Middle frontal gyrus (tissue), 1 donor: ENCODE measurements at regions not wholly inside any gene's neighbourhood (a gene's known extent, or its start where the extent isn't known, plus 50 kb on each side); places are given as distances from the start of the nearest gene placed in this dataset.
"Not testable (repeated sequence)": the region's sequence is repeated elsewhere in the genome, so short reads cannot be mapped to it uniquely, and the experiment has no call there.

Experiments
- DNase-seq: peaks from one replicate; pipeline ENCODE4 v3.0.0-alpha.2; 2015; ENCODE audit warnings: low spot score; ENCODE audit errors: extremely low spot score

GRCh38 chr4:167930166-167930565 is 162.2 kb upstream of the ANXA10 start:
- DNase-seq, result no peak

DNA sequence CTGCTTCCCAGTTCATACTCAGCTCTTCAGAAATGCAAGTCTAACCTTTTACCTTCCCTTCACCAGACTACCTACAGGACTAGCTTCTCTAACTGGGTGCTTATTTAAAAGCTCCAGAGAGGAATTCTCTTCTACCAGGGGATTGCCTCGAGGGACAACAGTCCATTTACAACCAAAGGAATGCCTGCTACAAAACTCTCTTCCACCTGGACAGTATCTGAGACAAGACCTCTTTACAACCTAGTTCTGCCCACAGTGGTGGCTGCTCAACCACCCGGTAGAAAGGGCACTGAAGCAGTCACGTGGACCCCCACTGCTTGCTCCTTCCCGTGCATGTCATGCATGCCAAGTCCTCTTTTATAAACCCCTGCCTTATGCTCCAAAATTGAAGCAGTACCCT is 158.1 kb upstream of the ANXA10 start:
- DNase-seq, result no peak

GRCh38 chr4:167939863-167940616 is 152.3 kb upstream of the ANXA10 start:
- no peak for DNase-seq

DNA sequence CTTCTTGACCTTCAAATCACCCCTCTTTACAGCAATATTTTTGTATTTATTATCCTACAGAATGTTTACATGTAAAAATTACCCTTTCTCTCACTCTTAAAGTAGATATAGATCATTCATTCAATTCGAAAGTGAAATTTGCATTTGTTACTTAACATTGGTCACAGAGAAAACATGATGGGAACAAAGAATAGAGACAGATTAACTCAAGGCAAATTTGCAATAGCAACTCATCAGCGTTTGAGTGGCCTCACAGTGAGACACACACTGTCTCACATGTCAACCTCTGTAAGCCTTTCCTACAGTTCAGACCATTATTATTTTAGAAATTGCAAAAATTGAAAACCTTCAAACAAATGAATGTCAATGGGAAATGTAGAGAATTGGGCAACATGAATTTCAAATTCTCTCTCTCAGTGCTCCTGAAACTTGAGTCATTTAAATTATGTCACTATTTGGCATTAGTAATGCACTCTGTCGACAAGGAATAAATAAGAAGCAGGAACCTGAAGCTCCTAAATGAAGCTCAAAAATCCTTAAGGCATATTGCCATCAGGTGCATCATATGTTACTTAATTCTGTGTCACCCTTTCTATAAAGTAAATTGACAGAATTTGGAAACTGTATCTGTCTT is 148.3 kb upstream of the ANXA10 start:
- DNase-seq, result no peak

- no peak for DNase-seq
Measured at GRCh38 chr4:167944721-167945120, 147.6 kb upstream of the ANXA10 start.

GRCh38 chr4:167955006-167955405 is 137.3 kb upstream of the ANXA10 start:
- DNase-seq, result no peak

DNA sequence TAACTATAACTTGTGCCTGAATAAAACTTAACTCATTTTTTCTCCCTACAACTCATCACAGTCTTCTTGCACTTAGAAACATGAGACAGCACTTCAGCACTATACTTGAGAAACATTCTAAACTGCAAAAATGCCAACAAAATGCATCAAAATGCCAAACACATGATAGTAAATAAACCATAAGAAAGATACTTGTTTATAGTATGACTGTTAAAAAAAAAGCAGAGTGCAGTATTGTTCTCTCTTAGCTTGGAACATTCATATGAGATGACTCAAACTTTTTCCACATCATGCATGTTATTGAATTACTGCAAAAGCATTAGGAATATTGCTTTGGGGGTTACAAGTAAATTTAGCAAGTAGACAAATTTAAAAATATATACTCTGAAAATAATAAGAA is 135.7 kb upstream of the ANXA10 start:
- DNase-seq, result no peak

GRCh38 chr4:167964766-167965373 is 127.5 kb upstream of the ANXA10 start:
- no peak for DNase-seq

- no peak for DNase-seq
Measured at GRCh38 chr4:167966143-167966542, 126.2 kb upstream of the ANXA10 start.

- no peak for DNase-seq
Measured at GRCh38 chr4:167973513-167973912, 118.8 kb upstream of the ANXA10 start.

DNA sequence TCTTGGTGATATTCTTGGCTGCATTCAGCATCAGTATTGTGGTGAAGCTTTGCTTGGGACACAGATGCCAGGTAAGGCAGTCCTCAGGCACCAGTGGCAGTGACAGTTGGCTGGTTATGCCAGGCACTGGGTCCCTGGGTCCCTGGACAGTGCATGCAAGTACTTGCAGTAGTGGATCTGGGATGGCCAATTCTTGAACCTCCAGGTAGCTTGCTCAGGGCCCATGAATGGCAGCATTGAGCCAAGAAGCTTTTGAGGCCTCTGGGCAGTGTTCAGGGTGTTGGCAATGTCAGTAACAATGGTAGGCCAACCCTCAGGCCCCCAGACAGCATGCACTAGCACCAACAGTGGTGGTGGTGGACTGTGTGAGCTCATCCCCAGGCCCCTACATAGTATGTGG is 106.8 kb upstream of the ANXA10 start:
- no peak for DNase-seq

DNA sequence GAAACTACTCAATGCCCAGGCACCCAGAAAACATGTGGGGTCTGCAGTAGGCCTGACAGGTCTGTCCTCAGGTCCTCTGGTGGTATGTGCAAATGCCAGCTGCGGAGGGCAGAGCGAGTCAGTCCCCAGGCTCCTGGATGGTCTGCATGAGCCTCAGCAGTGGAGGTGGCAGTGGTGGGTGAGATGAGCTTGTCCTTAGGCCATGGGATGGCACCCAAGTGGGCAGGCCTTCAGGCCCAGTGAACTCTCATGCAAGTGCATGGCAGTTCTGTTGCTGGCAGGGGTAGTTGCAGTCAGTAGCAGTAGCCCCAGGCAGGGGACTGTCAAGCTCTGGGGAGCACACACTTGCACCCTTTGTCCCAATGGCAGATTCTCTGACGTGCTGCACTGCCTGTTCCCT is 106.3 kb upstream of the ANXA10 start:
- no peak for DNase-seq

DNA sequence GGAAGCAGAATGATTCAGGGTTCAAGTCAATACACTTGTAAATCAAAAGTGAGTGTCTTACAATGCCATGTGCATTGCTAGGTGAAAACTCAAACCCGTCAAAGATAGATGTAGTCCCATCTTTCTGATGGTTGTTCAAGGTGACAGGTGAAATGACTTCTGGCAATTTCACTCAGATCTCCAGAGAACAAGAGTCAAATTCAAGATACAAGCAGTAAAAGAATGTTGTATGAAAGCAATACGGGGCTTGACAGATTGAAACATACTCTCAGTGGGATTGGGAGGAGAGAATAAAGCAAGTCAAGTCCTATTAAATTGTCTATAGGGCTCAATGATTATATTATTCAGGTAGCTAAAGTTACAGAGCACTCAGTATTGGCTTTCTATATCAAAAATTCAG is 105.1 kb upstream of the ANXA10 start:
- no peak for DNase-seq

GRCh38 chr4:167989815-167990214 is 102.5 kb upstream of the ANXA10 start:
- DNase-seq, result no peak

- DNase-seq, result not testable (repeated sequence)
Measured at GRCh38 chr4:168008112-168008511, 84.2 kb upstream of the ANXA10 start.

DNA sequence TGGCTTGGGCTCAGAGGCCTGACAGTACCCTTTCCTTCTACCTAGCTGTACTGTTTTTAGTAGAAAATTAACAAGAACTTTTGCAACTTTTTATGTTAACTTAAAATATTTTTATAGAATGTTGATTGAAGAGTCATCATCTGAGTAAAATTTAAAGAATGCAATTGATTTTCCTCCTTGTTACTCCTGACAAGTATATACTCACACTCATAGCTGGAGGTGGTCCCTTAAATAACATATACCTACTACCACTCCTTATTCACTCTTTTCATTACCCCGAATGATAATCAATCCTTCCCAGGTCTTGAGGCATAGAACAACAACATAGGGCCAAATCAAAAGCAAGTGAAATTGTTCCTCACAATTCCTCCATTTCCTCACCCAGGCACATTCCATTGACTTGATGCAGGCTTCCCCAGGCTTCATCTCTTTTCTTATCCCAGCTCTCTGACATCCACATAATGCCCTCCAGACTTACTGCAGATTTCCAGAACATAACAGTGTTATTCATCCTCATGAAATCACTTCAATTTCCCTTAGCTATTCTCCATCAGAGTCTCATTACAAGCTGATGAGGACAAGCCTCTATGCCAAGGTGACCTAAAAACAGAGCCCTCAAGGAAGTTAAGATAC is 73.2 kb upstream of the ANXA10 start:
- no peak for DNase-seq

GRCh38 chr4:168019921-168020320 is 72.4 kb upstream of the ANXA10 start:
- no peak for DNase-seq

DNA sequence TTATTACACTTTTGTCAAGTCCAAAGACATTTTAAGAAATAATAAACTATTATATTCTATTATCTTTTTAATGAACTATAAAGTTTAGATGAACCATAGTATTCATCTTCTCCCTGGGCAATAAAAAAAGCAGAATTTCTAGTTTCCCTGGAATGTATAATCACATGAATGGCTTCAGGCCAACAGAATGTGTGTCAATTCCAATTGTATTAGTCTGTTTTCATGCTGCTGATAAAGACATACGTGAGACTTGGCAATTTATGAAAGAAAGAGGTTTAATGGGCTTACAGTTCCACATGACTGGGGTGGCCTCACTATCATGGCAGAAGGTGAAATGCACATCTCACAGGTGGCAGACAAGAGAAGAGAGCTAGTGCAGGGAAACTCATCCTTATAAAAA is 70.7 kb upstream of the ANXA10 start:
- no peak for DNase-seq

- no peak for DNase-seq
Measured at GRCh38 chr4:168028568-168028967, 63.8 kb upstream of the ANXA10 start.

DNA sequence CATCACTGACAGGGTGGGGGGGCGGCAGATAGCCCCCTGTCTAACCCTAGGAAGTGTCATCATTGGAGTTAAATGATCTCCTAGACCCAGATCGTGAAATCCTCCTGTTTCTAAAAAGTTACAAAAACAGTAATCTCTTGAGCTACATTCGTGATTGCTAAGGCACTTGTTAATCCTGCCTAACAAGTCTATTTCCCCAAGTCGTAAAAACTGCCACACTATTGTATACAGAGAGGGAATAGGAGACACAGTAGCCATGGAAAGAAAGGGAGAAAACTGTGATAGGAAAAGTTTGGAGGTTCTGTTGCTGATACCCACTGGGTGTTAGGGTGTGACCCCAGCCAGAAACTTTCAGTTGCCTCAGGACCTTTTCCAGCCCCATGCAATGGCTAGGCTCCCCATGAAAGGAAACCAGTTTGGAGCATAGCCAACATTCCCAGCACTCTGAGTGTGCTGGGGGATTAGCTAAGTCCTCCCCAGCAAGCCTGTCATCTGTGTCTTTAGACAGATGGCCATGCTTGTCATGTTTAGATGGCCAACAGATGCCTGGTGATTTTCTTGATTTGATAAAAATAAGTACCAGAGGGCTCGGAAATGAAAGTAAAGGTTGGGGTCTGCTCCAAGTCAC is 63.3 kb upstream of the ANXA10 start:
- DNase-seq, result no peak

DNA sequence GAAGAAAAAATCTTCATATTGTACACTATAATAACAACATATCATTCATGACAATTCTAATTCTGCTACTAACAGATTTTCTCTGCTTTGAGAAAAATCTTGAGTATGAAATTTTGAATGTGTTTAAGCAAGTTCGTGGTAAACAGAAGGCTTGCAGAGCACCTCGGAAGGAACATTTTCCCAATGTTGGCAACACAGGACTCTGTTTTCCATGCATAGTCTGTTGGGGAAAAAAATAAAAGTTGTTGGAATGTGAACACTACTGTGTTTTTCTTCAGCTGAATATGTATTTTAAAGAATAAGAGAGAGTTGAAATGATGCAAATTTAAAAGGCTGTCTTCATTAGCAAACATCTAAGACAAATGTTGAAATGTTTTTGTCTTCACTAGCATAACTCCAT is 54.7 kb upstream of the ANXA10 start:
- no peak for DNase-seq

- DNase-seq, result no peak
Measured at GRCh38 chr4:168039593-168039992, 52.7 kb upstream of the ANXA10 start.
